ENCODE measurements at regions not wholly inside any gene's neighbourhood (a gene's known extent, or its start where the extent isn't known, plus 50 kb on each side); places are given as distances from the start of the nearest gene placed in this dataset.

GRCh38 chr18:39172695-39173421 is 1607.3 kb upstream of the CELF4 start:
- TF ChIP-seq YY1 (IDR thresholded peaks at IDR 0.05; ENCODE audit: insufficient read depth, insufficient read length) (no peak), SUZ12 (IDR thresholded peaks at IDR 0.05; ENCODE audit: extremely low read depth, insufficient read depth, insufficient read length) (no peak), ZNF274 (IDR thresholded peaks at IDR 0.05; ENCODE audit: low read depth, low read length) (no peak)

Data from NT2/D1 (cell line).